ENCODE measurements at regions not wholly inside any gene's neighbourhood (a gene's known extent, or its start where the extent isn't known, plus 50 kb on each side); places are given as distances from the start of the nearest gene placed in this dataset.

DNA sequence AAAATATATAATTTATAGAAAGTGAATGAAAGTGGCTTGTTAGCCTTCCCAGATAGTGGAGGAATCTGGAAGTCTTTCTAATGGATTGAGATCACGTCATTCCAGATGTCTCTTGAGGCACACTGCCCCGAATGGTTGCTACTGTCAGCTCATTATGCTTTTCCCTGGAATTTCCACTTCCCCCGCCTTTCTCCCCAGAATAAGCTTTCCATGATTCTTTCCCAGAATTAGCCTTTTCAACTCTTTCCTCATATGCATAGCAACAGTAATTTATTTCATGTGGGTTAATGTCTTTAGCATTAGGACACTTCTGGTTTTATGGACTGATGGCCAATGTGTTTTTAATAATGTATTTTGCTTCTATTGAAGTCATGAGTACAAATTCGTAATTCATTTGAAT lies 81.5 kb downstream of the PALM2AKAP2 start:
- Histone ChIP-seq H2BK15ac (ENCODE audit: low read depth, low read length) (no peak overlapping the region), H3K9me3 (ENCODE audit: control insufficient read depth, insufficient read depth, low read length) (no peaks in the 10 kb centered on the region), H4K5ac (ENCODE audit: low read depth, low read length) (no peak overlapping the region), H3K4me1 (ENCODE audit: control insufficient read depth, insufficient read depth, low read length) (peaks cover 8% of the 10 kb centered on the region), H4K8ac (ENCODE audit: low read depth in 2 of 2, low read length in 2 of 2) (no peak overlapping the region), H3K4me3 (ENCODE audit: insufficient read depth, low read depth, low read length) (no peak overlapping the region), H3K9ac (ENCODE audit: low read depth, low read length) (no peak overlapping the region), H3K36me3 (ENCODE audit: control insufficient read depth, insufficient read depth, low read length) (no peaks in the 10 kb centered on the region), H4K91ac (ENCODE audit: insufficient read depth, low read depth, low read length) (no peak overlapping the region), H2BK20ac (ENCODE audit: low read depth, low read length) (no peak overlapping the region), H3K4me2 (ENCODE audit: low read depth, low read length) (no peak overlapping the region), H3K79me1 (ENCODE audit: low read depth in 1 of 2, low read length in 2 of 2) (peaks cover 37 to 69% of the 10 kb centered on the region in 2 experiments), H2BK120ac (ENCODE audit: low read depth, low read length) (no peak overlapping the region), H3K14ac (replicated peaks; ENCODE audit: low read depth, low read length) (no peak overlapping the region), H3K4ac (ENCODE audit: low read depth, low read length) (no peak overlapping the region), H2BK5ac (ENCODE audit: low read depth, low read length, poor library complexity, severe bottlenecking) (no peak overlapping the region), H2AK5ac (ENCODE audit: low read depth, low read length) (no peak overlapping the region), H2AK9ac (replicated peaks; ENCODE audit: low read depth, low read length, poor library complexity) (no peak overlapping the region), H3K56ac (ENCODE audit: extremely low read depth, insufficient read depth, low read length) (no peak overlapping the region), H3K23ac (ENCODE audit: low read depth, low read length) (no peak overlapping the region), H2AFZ (replicated peaks; ENCODE audit: low read length, poor library complexity) (no peak overlapping the region), H3K9me1 (ENCODE audit: insufficient read depth, low read length) (peaks cover 3% of the 10 kb centered on the region; the same call in 1 of the 2 replicates), H3K27ac (ENCODE audit: insufficient read depth, low read length) (no peak overlapping the region), H4K20me1 (ENCODE audit: insufficient read depth, low read length) (peaks cover 21% of the 10 kb centered on the region; the same call in 1 of the 2 replicates), H3K27me3 (ENCODE audit: control insufficient read depth, insufficient read depth, low read length) (no peaks in the 10 kb centered on the region), H3K18ac (ENCODE audit: low read depth, low read length) (no peak overlapping the region)
- ATAC-seq (ENCODE audit: low read depth) (0 out of 2 replicates have a peak, but pooled peaks have one; percentile 22), DNase-seq (peak; percentile 70)
- ChIA-PET POLR2A (ENCODE audit: unreplicated experiment) (no interaction called here), CTCF (interaction anchor here (0.6 to 1.0 kb wide), 2 partner anchors 10 to 19 kb away, joined by 3 read pairs; no protein-coding TSS in a partner anchor)
- intact Hi-C loops (cut with micrococcal nuclease) = no loop called here
- dilution Hi-C loops (cut with HindIII; ENCODE audit: low sequenced_read_pairs, unreplicated experiment) = no loop called here
- BruUV-seq (replicated peaks) = no TSS peak
- TF ChIP-seq, protein P1, sequence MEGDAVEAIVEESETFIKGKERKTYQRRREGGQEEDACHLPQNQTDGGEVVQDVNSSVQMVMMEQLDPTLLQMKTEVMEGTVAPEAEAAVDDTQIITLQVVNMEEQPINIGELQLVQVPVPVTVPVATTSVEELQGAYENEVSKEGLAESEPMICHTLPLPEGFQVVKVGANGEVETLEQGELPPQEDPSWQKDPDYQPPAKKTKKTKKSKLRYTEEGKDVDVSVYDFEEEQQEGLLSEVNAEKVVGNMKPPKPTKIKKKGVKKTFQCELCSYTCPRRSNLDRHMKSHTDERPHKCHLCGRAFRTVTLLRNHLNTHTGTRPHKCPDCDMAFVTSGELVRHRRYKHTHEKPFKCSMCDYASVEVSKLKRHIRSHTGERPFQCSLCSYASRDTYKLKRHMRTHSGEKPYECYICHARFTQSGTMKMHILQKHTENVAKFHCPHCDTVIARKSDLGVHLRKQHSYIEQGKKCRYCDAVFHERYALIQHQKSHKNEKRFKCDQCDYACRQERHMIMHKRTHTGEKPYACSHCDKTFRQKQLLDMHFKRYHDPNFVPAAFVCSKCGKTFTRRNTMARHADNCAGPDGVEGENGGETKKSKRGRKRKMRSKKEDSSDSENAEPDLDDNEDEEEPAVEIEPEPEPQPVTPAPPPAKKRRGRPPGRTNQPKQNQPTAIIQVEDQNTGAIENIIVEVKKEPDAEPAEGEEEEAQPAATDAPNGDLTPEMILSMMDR (conservative IDR thresholded peaks at IDR 0.05; ENCODE audit: low read depth, low read length) = no peak
- TF ChIP-seq, protein P2, sequence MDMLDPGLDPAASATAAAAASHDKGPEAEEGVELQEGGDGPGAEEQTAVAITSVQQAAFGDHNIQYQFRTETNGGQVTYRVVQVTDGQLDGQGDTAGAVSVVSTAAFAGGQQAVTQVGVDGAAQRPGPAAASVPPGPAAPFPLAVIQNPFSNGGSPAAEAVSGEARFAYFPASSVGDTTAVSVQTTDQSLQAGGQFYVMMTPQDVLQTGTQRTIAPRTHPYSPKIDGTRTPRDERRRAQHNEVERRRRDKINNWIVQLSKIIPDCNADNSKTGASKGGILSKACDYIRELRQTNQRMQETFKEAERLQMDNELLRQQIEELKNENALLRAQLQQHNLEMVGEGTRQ (IDR thresholded peaks at IDR 0.05; ENCODE audit: low read depth, low read length) = no peak
- TF ChIP-seq BHLHE40 (IDR thresholded peaks at IDR 0.05; ENCODE audit: low read depth, low read length) = no peak
- no peak for TF ChIP-seq CEBPB (IDR thresholded peaks at IDR 0.05; ENCODE audit: low read depth, low read length)
- no peak for TF ChIP-seq FOS (IDR thresholded peaks at IDR 0.05; ENCODE audit: low read depth, low read length)
- no peak for TF ChIP-seq MAFK (IDR thresholded peaks at IDR 0.05; ENCODE audit: low read depth, low read length)
- TF ChIP-seq RFX5 (IDR thresholded peaks at IDR 0.05; ENCODE audit: low read depth, low read length) = no peak
- no peak for TF ChIP-seq RCOR1 (IDR thresholded peaks at IDR 0.05; ENCODE audit: insufficient replicate concordance, low read length)
- no peak for TF ChIP-seq ELK1 (IDR thresholded peaks at IDR 0.05; ENCODE audit: borderline replicate concordance, low read depth, low read length)
- no peak for TF ChIP-seq POLR2A (IDR thresholded peaks at IDR 0.05; ENCODE audit: low read depth, low read length)
- no peak for TF ChIP-seq MXI1 (IDR thresholded peaks at IDR 0.05; ENCODE audit: borderline replicate concordance, low read depth, low read length)
- no peak for TF ChIP-seq SMC3 (IDR thresholded peaks at IDR 0.05; ENCODE audit: low read depth, low read length)
- no peak for TF ChIP-seq RAD21 (IDR thresholded peaks at IDR 0.05; ENCODE audit: low read length)
- no peak for TF ChIP-seq MAZ (IDR thresholded peaks at IDR 0.05; ENCODE audit: borderline replicate concordance, low read depth, low read length)
- no peak for TF ChIP-seq CHD1 (IDR thresholded peaks at IDR 0.05; ENCODE audit: low read depth, low read length)
- TF ChIP-seq NFE2L2 (IDR thresholded peaks at IDR 0.05; ENCODE audit: low read depth, low read length) = no peak
- in situ Hi-C loops (cut with MboI; ENCODE audit: low sequenced_read_pairs) = no loop called here
- WGBS, 2 experiments (ENCODE audit: extremely low coverage in 2 of 2, insufficient read length in 1 of 2) = no CpG with 5 or more reads among the region's 4 CpGs

Measured in IMR-90 (cell line).